ENCODE measurements at regions not wholly inside any gene's neighbourhood (a gene's known extent, or its start where the extent isn't known, plus 50 kb on each side); places are given as distances from the start of the nearest gene placed in this dataset.

- in situ Hi-C loops (cut with MboI): no loop called here
- Histone ChIP-seq H3K36me3 (ENCODE audit: low read depth) (no peaks in the 10 kb centered on the region), H2AFZ (no peak overlapping the region), H3K9me2 (ENCODE audit: insufficient read depth) (no peaks in the 10 kb centered on the region), H3K4me2 (ENCODE audit: unreplicated experiment) (no peak overlapping the region), H3K4me1 (ENCODE audit: insufficient read depth) (no peaks in the 10 kb centered on the region), H4K20me1 (ENCODE audit: insufficient read depth) (no peaks in the 10 kb centered on the region), H3K27ac (no peak overlapping the region), H3K27me3 (replicated peaks; ENCODE audit: insufficient read depth) (no peaks in the 10 kb centered on the region), H3K9me3 (ENCODE audit: low read depth) (no peaks in the 10 kb centered on the region), H3K79me2 (ENCODE audit: insufficient read depth) (no peaks in the 10 kb centered on the region), H3K9ac (no peak overlapping the region), H3F3A (ENCODE audit: insufficient read depth) (no peaks in the 10 kb centered on the region), H3K4me3 (no peak overlapping the region)
- DNase-seq: no peak
- TF ChIP-seq EZH2phosphoT487 (IDR thresholded peaks at IDR 0.05; ENCODE audit: insufficient read depth, low read depth) (no peak), EZH2 (IDR thresholded peaks at IDR 0.05; ENCODE audit: insufficient read depth, poor library complexity, severe bottlenecking) (no peak)
- 0% methylated on average over 1 of the region's 1 CpG for WGBS, 2 experiments (ENCODE audit: low coverage in 1 of 2, low lambda C conversion rate in 2 of 2, missing lambda C conversion rate in 2 of 2)
Measured at GRCh38 chr1:208885060-208885459, 640.9 kb upstream of the PLXNA2 start.

- Histone ChIP-seq H3K36me3 (ENCODE audit: low read depth) (no peaks in the 10 kb centered on the region), H3K4me3 (no peak overlapping the region), H3K4me1 (ENCODE audit: insufficient read depth) (no peaks in the 10 kb centered on the region), H3K27me3 (replicated peaks; ENCODE audit: insufficient read depth) (no peaks in the 10 kb centered on the region), H3K27ac (no peak overlapping the region), H4K20me1 (ENCODE audit: insufficient read depth) (no peaks in the 10 kb centered on the region), H3K9me3 (ENCODE audit: low read depth) (no peaks in the 10 kb centered on the region), H2AFZ (no peak overlapping the region), H3F3A (ENCODE audit: insufficient read depth) (no peaks in the 10 kb centered on the region), H3K4me2 (ENCODE audit: unreplicated experiment) (no peak overlapping the region), H3K9me2 (ENCODE audit: insufficient read depth) (no peaks in the 10 kb centered on the region), H3K79me2 (ENCODE audit: insufficient read depth) (no peaks in the 10 kb centered on the region), H3K9ac (no peak overlapping the region)
- no peak for TF ChIP-seq EZH2 (IDR thresholded peaks at IDR 0.05; ENCODE audit: insufficient read depth, poor library complexity, severe bottlenecking)
- no peak for TF ChIP-seq EZH2phosphoT487 (IDR thresholded peaks at IDR 0.05; ENCODE audit: insufficient read depth, low read depth)
- no peak for DNase-seq
- 21 to 23% methylated on average over 4 of the region's 4 CpGs for WGBS, 2 experiments (ENCODE audit: low coverage in 1 of 2, low lambda C conversion rate in 2 of 2, missing lambda C conversion rate in 2 of 2)
- in situ Hi-C loops (cut with MboI): no loop called here
Measured at GRCh38 chr1:208885650-208886049, 641.5 kb upstream of the PLXNA2 start.

GRCh38 chr1:208888376-208888775, 644.2 kb upstream of the PLXNA2 start:
- in situ Hi-C loops (cut with MboI): no loop called here
- H4K20me1 ChIP-seq (ENCODE audit: insufficient read depth): no peaks in the 10 kb centered on the region
- no peaks in the 10 kb centered on the region for H3K9me2 ChIP-seq (ENCODE audit: insufficient read depth)
- H3F3A ChIP-seq (ENCODE audit: insufficient read depth): no peaks in the 10 kb centered on the region
- no peaks in the 10 kb centered on the region for H3K9me3 ChIP-seq (ENCODE audit: low read depth)
- H3K4me1 ChIP-seq (ENCODE audit: insufficient read depth): no peaks in the 10 kb centered on the region
- no peak overlapping the region for H3K9ac ChIP-seq
- no peak overlapping the region for H3K4me3 ChIP-seq
- no peak overlapping the region for H2AFZ ChIP-seq
- no peaks in the 10 kb centered on the region for H3K36me3 ChIP-seq (ENCODE audit: low read depth)
- TF ChIP-seq EZH2 (IDR thresholded peaks at IDR 0.05; ENCODE audit: insufficient read depth, poor library complexity, severe bottlenecking) (no peak), EZH2phosphoT487 (IDR thresholded peaks at IDR 0.05; ENCODE audit: insufficient read depth, low read depth) (no peak)
- H3K4me2 ChIP-seq (ENCODE audit: unreplicated experiment): no peak overlapping the region
- no peaks in the 10 kb centered on the region for H3K79me2 ChIP-seq (ENCODE audit: insufficient read depth)
- DNase-seq: peak; percentile 7
- H3K27me3 ChIP-seq (replicated peaks; ENCODE audit: insufficient read depth): no peaks in the 10 kb centered on the region
- 19 to 30% methylated on average over 2 of the region's 2 CpGs for WGBS, 2 experiments (ENCODE audit: low coverage in 1 of 2, low lambda C conversion rate in 2 of 2, missing lambda C conversion rate in 2 of 2)
- H3K27ac ChIP-seq: no peak overlapping the region

DNA sequence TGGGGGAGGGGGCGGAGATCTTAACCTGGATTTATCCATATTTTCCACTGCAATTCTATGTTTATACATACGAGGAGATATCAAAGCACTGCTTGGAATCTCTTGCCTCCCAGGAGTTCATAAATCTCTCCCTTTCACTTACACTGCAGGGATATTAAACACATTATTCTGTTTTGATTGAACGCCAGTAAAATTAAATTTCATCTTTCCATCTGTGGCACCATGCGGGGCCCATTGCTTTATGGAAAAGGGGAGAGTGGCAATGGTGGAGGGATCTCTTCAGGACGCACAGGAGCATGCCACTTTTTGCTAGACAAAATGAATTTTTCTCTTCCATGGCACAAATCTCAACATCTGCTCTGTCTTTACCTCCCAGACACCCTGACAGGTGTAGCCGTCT, 648.0 kb upstream of the PLXNA2 start:
- H3K4me1 ChIP-seq (ENCODE audit: insufficient read depth): no peaks in the 10 kb centered on the region
- no peaks in the 10 kb centered on the region for H3K9me2 ChIP-seq (ENCODE audit: insufficient read depth)
- H3K27ac ChIP-seq: no peak overlapping the region
- H3K36me3 ChIP-seq (ENCODE audit: low read depth): no peaks in the 10 kb centered on the region
- in situ Hi-C loops (cut with MboI): no loop called here
- no peak overlapping the region for H3K9ac ChIP-seq
- no peak overlapping the region for H2AFZ ChIP-seq
- TF ChIP-seq EZH2 (IDR thresholded peaks at IDR 0.05; ENCODE audit: insufficient read depth, poor library complexity, severe bottlenecking) (no peak), EZH2phosphoT487 (IDR thresholded peaks at IDR 0.05; ENCODE audit: insufficient read depth, low read depth) (no peak)
- H3K4me2 ChIP-seq (ENCODE audit: unreplicated experiment): no peak overlapping the region
- no peaks in the 10 kb centered on the region for H3K9me3 ChIP-seq (ENCODE audit: low read depth)
- H3F3A ChIP-seq (ENCODE audit: insufficient read depth): no peaks in the 10 kb centered on the region
- H3K79me2 ChIP-seq (ENCODE audit: insufficient read depth): no peaks in the 10 kb centered on the region
- no peaks in the 10 kb centered on the region for H3K27me3 ChIP-seq (replicated peaks; ENCODE audit: insufficient read depth)
- 39% methylated on average over 6 of the region's 6 CpGs for WGBS, 2 experiments (ENCODE audit: low coverage in 1 of 2, low lambda C conversion rate in 2 of 2, missing lambda C conversion rate in 2 of 2)
- no peak overlapping the region for H3K4me3 ChIP-seq
- no peaks in the 10 kb centered on the region for H4K20me1 ChIP-seq (ENCODE audit: insufficient read depth)
- no peak for DNase-seq

DNA sequence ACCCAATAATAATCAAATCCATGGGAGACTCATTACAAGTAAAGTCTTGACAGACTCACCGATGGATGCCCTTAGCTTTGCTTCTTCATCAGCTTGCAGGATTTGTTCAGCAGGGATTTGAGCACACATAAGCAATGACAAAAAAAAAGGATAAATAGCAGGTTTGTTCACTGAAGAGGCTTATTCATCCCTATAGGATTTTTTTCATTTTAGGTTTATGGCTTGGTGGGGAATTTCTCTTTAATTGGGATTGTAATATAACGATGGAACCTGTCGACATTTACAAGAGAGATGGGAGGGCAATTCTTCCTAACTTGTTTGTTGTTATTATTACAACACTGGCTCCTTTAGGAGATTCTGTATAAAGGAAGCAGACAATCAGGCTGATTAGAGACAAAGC, 649.1 kb upstream of the PLXNA2 start:
- no peak overlapping the region for H3K27ac ChIP-seq
- 67 to 71% methylated on average over 3 of the region's 3 CpGs for WGBS, 2 experiments (ENCODE audit: low coverage in 1 of 2, low lambda C conversion rate in 2 of 2, missing lambda C conversion rate in 2 of 2)
- no peaks in the 10 kb centered on the region for H3K36me3 ChIP-seq (ENCODE audit: low read depth)
- H3K4me1 ChIP-seq (ENCODE audit: insufficient read depth): no peaks in the 10 kb centered on the region
- no peak overlapping the region for H3K4me2 ChIP-seq (ENCODE audit: unreplicated experiment)
- H3K79me2 ChIP-seq (ENCODE audit: insufficient read depth): no peaks in the 10 kb centered on the region
- in situ Hi-C loops (cut with MboI): no loop called here
- no peak overlapping the region for H2AFZ ChIP-seq
- no peaks in the 10 kb centered on the region for H4K20me1 ChIP-seq (ENCODE audit: insufficient read depth)
- DNase-seq: no peak
- H3K9me3 ChIP-seq (ENCODE audit: low read depth): no peaks in the 10 kb centered on the region
- TF ChIP-seq EZH2 (IDR thresholded peaks at IDR 0.05; ENCODE audit: insufficient read depth, poor library complexity, severe bottlenecking) (no peak), EZH2phosphoT487 (IDR thresholded peaks at IDR 0.05; ENCODE audit: insufficient read depth, low read depth) (no peak)
- H3K9ac ChIP-seq: no peak overlapping the region
- H3K27me3 ChIP-seq (replicated peaks; ENCODE audit: insufficient read depth): no peaks in the 10 kb centered on the region
- no peaks in the 10 kb centered on the region for H3F3A ChIP-seq (ENCODE audit: insufficient read depth)
- no peaks in the 10 kb centered on the region for H3K9me2 ChIP-seq (ENCODE audit: insufficient read depth)
- no peak overlapping the region for H3K4me3 ChIP-seq
